HG03575 (cell line): ENCODE measurements at regions not wholly inside any gene's neighbourhood (a gene's known extent, or its start where the extent isn't known, plus 50 kb on each side); places are given as distances from the start of the nearest gene placed in this dataset.

ENCODE experiments used
- ATAC-seq: cut with Tn5 transposase; IDR thresholded peaks from one replicate; pipeline ENCODE4 v1.9.1; 2021; ENCODE audit not compliant: unreplicated experiment, insufficient number of reproducible peaks, low FRiP score; ENCODE audit errors: extremely low read depth

DNA sequence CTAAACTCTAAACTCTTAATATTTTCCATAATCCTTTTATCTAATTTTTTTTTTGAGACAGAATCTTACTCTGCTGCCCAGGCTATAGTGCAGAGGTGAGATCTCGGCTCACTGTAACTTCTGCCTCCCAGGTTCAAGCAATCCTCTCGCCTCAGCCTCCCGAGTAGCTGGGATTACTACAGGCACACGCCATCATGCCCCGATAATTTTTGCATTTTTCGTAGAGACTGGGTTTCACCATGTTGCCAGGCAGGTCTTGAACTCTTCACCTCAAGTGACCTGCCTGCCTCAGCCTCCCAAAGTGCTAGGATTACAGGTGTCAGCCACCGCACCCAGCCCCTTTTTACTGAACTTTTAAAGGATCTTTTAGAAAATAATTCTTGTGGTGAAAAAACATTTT lies 110.2 kb upstream of the PHF14 start:
- ATAC-seq: no peak

DNA sequence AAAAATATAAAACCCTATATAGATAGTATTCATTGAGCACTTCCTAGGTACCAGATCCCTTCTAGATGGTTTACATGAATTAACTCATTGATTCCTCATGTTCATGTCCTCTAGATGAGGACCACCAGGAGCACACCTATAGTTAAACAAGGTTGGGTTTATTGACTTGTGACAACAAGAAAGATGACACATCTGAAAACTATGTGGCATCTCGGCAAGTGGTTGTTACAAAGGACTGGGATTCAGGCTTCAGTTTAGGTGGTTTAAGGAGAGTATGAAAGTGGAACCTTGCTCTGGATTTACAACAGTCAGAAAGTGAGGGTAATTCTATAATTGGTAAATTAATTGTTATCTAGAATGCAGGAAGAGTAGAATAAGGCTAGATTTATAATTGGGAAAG lies 99.0 kb upstream of the PHF14 start:
- no peak for ATAC-seq

DNA sequence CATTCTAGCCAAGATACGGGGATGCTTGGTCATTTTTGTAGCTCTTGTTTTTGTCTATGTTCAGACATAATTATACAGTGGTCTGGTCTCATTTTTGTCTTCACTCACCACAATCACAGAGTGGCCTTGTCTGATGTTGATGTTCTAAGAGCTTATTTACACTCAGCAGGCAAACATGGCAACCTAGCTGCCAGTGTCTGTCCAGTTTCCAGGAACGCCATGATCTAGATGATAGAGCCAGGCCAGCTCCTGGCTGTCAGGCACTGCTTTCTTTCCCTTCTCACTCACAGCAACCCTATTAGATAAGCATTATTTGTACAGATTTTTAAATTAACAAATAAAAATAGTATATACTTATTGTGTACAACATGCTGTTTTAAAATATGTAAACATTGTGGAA lies 98.6 kb upstream of the PHF14 start:
- no peak for ATAC-seq

DNA sequence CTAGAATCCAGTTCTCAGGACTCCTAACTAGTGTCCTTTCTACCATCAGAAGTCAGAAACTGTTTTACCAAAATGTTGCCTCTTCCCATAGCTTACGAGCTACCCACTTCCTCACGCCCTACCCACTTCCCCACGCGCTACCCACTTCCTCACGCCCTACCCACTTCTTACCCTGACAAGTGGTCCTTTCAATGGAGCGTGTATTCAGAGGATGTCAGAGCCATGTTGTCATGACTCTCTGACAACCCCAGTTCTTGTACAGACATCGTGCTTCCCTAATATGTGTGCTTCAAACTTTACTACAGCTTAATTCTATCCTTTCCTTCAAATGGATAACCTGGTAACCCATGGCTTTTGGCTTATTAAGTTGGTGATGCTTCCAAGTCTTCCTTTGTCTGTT lies 84.8 kb upstream of the PHF14 start:
- no peak for ATAC-seq

DNA sequence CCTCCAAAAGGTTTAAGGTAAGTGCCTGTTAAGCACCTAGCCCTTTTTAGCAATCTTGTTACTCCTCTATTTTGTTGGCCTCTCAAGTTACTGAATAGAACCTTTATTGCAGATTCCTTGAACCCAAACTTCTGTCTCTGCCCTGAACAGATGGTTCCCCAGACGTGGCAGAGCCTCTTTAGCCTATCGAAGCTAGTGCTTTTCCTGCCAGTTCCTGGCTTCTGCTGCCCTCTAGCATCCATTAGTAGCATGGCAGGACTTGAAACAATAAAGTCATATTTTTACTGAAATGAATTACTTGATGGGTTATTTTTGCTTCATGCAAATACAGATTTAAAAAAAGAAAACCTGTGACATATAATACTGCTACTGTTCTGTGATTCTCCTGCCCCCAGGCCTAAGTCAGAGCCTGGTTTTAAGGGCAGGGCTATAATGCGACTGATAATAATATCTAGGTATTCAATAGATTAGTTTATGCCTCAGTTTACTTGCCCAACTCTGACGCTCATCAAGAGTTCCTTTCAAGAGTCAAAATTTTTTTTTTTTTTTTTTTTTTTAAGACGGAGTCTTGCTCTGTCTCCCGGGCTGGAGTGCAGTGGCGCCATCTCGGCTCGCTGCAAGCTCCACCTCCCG lies 84.3 kb upstream of the PHF14 start:
- ATAC-seq: peak; percentile 90

DNA sequence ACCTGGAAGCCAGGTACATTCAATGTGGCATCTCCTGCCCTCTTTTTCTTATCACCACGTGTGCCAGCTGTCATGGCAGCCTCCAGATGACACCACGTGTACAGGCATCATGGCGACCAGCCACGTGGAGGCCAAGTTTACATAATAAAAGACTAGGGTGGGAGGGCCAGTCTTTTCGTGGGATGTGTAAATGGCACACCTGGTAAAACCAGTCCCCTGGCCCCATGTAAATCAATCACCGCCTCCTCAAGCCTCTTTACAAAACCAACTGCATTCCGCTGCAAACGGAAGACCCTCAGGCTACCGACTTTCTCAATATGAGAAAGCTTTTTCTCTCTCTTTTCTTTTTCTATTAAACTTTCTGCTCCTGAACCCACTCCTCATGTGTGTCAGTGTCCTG lies 65.1 kb upstream of the PHF14 start:
- no peak for ATAC-seq

DNA sequence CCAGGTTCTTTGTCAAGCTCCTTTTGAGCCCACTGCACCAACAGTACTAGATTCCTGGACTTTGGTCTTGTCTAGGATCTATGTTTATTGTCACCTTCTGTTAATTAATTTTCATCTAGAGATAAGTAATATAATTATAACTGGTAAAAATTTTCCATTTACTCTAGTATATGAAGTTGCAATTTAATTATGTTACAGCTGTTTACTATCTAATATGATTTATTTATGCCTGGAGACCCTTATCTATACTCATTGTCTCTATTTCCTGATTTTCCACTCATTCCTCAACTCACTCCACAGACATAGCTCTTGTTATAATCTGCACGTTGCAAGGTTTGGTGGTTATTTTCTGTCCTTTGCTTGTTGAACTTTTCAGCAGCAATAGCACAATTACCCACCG lies 63.2 kb upstream of the PHF14 start:
- no peak for ATAC-seq

DNA sequence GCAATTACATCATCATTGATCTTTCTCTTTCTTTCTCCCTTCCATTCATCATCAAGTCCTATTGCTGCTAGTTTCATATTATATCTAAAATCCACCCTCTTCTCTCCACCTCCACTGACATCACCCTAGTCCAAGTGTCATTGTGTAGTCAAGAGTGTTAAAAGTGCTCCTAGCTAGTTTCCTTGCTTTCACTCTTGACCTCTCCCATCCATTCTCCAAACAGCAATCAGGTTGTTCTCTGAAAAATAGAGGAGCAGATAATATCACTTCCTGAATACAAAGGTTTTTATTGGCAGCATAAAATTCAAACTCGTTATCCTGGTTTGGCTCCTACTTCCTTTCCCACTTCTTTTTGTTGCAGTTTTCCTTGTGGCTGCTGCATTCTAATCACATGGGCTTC lies 61.6 kb upstream of the PHF14 start:
- ATAC-seq: no peak

DNA sequence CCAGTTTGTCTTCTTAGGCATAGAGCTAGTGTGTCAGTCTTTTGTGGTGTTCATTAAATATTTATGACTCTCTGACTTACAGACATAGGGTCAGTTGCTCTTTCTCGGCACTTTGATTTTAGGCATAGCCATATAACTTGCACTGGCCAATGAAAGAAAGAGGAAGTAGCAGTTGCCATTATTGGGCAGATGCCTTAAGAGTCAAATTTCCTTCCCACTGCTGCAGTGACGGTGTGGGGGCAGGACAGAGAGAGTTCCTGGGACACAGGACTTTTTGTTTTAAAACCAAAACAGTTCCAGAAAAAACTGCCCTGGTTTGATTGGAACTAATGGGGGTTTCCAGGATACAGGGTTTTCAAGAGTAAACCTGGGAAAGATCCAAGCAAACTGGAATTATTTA lies 60.2 kb upstream of the PHF14 start:
- no peak for ATAC-seq

DNA sequence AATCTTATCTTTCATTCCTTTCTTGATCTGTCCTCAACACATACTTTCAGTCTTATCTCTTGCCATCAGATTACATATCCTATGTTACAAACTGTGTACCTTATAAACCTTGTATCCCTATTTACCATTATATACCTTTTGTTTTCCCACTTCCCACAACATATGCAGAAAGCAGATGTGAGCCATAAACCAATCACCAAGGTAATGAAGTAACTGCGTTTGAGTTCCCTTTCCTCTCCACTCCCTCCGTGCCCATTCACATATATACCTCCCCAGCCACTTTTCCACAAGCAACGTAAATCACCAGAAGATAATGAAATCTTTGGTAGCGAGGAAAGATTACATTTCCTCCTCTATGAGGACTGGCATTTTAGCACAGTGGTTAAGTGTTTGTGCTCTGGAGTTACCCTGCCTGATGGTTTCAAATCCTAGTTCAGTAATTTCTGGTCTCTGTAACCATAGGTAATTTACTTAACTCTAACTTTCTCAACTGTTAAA lies 55.5 kb upstream of the PHF14 start:
- no peak for ATAC-seq

DNA sequence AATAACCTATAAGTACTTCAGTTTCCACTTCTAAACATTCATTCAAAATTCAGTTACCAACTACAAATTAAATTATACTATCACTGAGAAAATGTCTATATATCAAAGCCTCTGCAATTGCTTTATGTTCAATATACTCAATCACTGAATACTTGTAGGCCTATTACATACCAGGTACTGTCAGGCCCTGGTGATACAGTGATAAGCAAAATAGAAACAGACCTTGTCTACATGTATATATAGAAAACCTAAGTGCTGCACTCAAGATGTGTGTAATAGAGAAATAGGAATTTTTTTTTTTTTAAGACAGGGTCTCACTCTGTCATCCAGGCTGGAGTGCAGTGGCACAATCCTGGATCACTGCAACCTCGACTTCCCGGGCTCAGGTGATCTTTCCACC lies 53.7 kb upstream of the PHF14 start:
- ATAC-seq: no peak
